ENCODE measurements at regions not wholly inside any gene's neighbourhood (a gene's known extent, or its start where the extent isn't known, plus 50 kb on each side); places are given as distances from the start of the nearest gene placed in this dataset.

DNA sequence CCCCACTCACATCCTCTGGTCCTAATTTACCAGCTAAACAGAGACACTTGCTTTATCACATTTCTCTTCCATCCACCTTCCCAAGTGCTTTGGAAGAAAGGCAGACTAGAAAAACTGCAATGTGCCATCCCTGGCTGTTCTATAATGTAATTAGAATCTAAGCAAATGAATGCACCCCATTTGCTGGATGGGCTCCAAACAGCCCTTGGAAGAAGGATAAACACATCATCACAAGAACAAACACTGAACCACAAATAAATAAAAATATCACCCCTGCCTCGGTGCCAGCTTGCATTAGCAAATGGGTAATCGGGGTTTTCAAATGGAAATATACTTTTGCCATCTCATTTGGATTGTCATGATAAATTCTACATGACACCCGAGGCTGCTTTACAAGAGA lies 296.6 kb upstream of the ISX start:
- no peak for DNase-seq (ENCODE audit: low spot score)
- no peaks in the 10 kb centered on the region for H3K27me3 ChIP-seq
- TF ChIP-seq, protein P1, sequence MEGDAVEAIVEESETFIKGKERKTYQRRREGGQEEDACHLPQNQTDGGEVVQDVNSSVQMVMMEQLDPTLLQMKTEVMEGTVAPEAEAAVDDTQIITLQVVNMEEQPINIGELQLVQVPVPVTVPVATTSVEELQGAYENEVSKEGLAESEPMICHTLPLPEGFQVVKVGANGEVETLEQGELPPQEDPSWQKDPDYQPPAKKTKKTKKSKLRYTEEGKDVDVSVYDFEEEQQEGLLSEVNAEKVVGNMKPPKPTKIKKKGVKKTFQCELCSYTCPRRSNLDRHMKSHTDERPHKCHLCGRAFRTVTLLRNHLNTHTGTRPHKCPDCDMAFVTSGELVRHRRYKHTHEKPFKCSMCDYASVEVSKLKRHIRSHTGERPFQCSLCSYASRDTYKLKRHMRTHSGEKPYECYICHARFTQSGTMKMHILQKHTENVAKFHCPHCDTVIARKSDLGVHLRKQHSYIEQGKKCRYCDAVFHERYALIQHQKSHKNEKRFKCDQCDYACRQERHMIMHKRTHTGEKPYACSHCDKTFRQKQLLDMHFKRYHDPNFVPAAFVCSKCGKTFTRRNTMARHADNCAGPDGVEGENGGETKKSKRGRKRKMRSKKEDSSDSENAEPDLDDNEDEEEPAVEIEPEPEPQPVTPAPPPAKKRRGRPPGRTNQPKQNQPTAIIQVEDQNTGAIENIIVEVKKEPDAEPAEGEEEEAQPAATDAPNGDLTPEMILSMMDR (IDR thresholded peaks at IDR 0.05): no peak
- no peak overlapping the region for H3K4me3 ChIP-seq
- no peaks in the 10 kb centered on the region for H3K36me3 ChIP-seq
- no peaks in the 10 kb centered on the region for H3K9me3 ChIP-seq
- H3K4me1 ChIP-seq: no peaks in the 10 kb centered on the region
- no peak overlapping the region for H3K27ac ChIP-seq

DNA sequence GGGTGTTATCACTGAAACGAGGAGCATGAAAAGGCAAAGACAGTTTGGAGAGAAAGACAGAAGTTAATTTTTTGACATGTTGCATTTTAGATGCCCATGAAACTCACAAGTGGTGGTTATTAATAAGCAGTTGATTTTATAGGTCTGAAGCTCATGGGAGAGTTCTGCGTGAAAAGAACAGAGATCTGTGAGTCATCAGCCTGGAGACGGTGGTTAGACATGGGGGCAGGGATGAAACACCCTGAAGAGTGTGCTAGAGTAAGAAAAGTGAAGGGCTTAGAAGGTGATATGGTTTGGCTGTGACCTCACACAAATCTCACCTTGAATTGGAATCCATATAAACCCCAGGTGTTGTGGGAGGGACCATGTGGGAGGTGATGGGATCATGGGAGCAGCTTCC lies 289.1 kb upstream of the ISX start:
- H3K27me3 ChIP-seq: no peaks in the 10 kb centered on the region
- TF ChIP-seq, protein P1 (IDR thresholded peaks at IDR 0.05): no peak
- no peaks in the 10 kb centered on the region for H3K4me1 ChIP-seq
- H3K27ac ChIP-seq: no peak overlapping the region
- DNase-seq (ENCODE audit: low spot score): no peak
- no peaks in the 10 kb centered on the region for H3K36me3 ChIP-seq
- no peaks in the 10 kb centered on the region for H3K9me3 ChIP-seq
- no peak overlapping the region for H3K4me3 ChIP-seq

DNA sequence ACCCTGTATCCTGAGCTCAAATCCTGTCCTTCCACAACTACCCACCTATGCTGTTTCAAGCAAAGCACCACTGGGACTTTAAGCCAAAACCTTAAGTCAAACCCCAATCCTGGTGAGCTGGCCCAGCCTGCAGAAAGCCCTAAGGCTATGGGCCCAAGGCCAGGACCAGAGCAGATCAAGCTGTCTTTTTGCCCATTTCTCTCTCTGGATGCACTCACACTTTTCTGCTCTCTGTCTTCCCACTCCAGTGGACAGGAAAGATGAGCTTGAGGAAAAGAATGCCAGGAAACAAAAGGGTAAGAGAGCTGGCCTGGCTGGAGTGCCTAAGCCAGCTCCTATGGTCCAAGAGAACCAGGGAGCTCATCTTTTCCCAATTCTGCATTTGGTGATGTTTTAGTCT lies 284.3 kb upstream of the ISX start:
- Histone ChIP-seq H3K4me3 (no peak overlapping the region), H3K36me3 (no peaks in the 10 kb centered on the region), H3K27me3 (no peaks in the 10 kb centered on the region), H3K9me3 (no peaks in the 10 kb centered on the region), H3K27ac (no peak overlapping the region), H3K4me1 (no peaks in the 10 kb centered on the region)
- no peak for DNase-seq (ENCODE audit: low spot score)
- TF ChIP-seq, protein P1 (IDR thresholded peaks at IDR 0.05): no peak

DNA sequence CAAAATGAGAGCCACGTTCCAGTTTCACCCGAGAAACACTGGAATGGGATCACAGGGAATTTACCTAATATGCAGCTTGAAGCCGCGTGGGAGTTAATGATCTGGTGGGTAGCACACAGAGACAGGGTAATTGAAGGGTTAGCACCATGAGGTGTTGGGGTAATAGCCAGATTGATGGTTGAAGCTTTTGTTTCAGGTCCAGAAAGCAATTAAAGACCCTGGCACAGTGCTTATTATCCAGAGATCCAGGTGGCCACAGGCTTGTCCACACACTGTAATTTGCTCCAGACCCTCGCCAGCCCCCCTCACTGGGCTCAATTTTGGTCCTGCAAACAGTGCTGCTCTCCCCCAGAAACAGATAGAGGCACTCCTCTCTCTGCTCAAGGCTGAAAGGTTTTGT lies 282.5 kb upstream of the ISX start:
- Histone ChIP-seq H3K27ac (no peak overlapping the region), H3K27me3 (no peaks in the 10 kb centered on the region), H3K9me3 (no peaks in the 10 kb centered on the region), H3K36me3 (no peaks in the 10 kb centered on the region), H3K4me3 (no peak overlapping the region), H3K4me1 (no peaks in the 10 kb centered on the region)
- TF ChIP-seq, protein P1 (IDR thresholded peaks at IDR 0.05): no peak
- no peak for DNase-seq (ENCODE audit: low spot score)

DNA sequence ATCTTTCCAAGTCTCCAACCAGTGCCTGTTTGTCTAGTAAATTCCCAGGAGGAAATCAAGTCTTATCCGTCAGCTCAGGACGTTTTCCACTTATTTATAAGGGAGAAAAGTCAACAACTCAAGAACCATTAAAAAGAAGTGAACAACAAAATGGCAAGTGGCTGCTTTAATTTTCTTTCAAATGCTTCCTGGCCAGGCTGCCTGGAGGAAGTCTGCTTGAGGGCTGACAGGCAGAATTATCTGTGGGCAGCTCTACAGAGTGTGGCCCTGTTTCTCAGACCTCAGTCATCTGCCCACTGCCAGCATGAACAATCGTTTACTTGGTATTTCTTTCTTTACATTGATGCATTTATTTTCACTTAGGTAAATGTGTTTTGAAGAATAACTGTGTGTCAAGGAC lies 281.9 kb upstream of the ISX start:
- H3K36me3 ChIP-seq: no peaks in the 10 kb centered on the region
- H3K9me3 ChIP-seq: no peaks in the 10 kb centered on the region
- H3K27ac ChIP-seq: no peak overlapping the region
- no peak overlapping the region for H3K4me3 ChIP-seq
- DNase-seq (ENCODE audit: low spot score): no peak
- H3K4me1 ChIP-seq: no peaks in the 10 kb centered on the region
- TF ChIP-seq, protein P1 (IDR thresholded peaks at IDR 0.05): no peak
- H3K27me3 ChIP-seq: no peaks in the 10 kb centered on the region

DNA sequence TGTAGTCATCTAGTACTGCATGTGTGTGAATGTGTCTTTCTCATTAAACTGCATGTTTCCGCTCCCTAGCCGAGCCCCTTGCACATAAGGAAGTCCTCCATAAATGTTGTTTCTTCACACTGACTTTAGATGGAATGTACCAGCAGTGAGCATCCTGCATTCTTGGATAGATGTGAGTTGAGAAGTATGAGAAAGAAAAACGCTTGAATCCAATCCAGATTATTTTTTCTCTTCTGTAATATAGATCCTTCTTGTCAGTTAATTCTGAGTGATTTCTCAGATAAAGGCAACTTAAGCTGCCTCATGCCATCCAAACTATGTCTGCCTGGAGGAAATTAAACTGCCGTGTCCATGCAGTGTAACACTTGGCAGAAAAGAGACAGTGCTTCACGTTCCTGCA lies 268.1 kb upstream of the ISX start:
- no peak overlapping the region for H3K4me3 ChIP-seq

More for the DNA sequence above, 268.1 kb upstream of the ISX start:
- TF ChIP-seq, protein P1 (IDR thresholded peaks at IDR 0.05): no peak
- H3K27me3 ChIP-seq: no peaks in the 10 kb centered on the region
- H3K9me3 ChIP-seq: no peaks in the 10 kb centered on the region
- H3K36me3 ChIP-seq: no peaks in the 10 kb centered on the region
- no peak overlapping the region for H3K27ac ChIP-seq
- DNase-seq (ENCODE audit: low spot score): no peak
- H3K4me1 ChIP-seq: no peaks in the 10 kb centered on the region

All from right atrium auricular region (tissue), 2 donors.